ENCODE measurements at regions not wholly inside any gene's neighbourhood (a gene's known extent, or its start where the extent isn't known, plus 50 kb on each side); places are given as distances from the start of the nearest gene placed in this dataset.

DNA sequence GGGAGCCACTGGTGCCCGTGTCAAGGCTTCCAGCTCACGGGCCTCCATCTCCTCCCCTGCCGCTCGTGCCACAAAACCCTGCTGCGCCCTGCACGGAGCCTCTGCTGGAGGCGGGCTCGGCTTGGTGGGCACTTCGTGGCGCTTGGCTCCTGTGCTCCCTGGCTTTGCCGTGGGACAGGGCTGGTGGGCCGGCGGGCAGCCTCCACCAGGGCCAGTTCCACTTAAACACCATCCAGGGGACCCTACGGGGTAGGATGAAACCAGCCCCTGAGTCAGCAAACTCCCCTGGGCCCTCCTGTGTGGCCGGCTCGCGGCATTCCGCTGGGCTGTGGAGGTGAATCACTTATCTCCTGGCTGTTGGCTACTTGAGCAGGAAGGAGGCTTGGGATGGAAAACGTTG lies 1304.6 kb downstream of the BRD1 start:
- Histone ChIP-seq H3K9me2 (replicated peaks; ENCODE audit: insufficient read depth, low read length) (no peaks in the 10 kb centered on the region), H3K4me3 (ENCODE audit: insufficient read depth, low read length, poor library complexity, severe bottlenecking) (no peak overlapping the region), H3K4me2 (ENCODE audit: low read depth, low read length, poor library complexity, severe bottlenecking) (no peak overlapping the region), H3K79me2 (ENCODE audit: insufficient read depth, low read length) (no peaks in the 10 kb centered on the region), H3K9ac (ENCODE audit: low read length) (no peak overlapping the region), H3K27me3 (ENCODE audit: low read length) (no peaks in the 10 kb centered on the region), H2AFZ (ENCODE audit: low read depth, low read length, severe bottlenecking) (no peak overlapping the region), H3K9me3 (ENCODE audit: insufficient read depth, low read length) (no peaks in the 10 kb centered on the region), H4K20me1 (ENCODE audit: low read depth, low read length) (no peaks in the 10 kb centered on the region), H3F3A (ENCODE audit: insufficient read depth) (no peaks in the 10 kb centered on the region), H3K27ac (ENCODE audit: low read depth, low read length) (no peak overlapping the region), H3K36me3 (ENCODE audit: low read length) (no peaks in the 10 kb centered on the region)
- no peak for TF ChIP-seq EZH2phosphoT487 (conservative IDR thresholded peaks at IDR 0.05; ENCODE audit: low read length)
- TF ChIP-seq, protein P1, sequence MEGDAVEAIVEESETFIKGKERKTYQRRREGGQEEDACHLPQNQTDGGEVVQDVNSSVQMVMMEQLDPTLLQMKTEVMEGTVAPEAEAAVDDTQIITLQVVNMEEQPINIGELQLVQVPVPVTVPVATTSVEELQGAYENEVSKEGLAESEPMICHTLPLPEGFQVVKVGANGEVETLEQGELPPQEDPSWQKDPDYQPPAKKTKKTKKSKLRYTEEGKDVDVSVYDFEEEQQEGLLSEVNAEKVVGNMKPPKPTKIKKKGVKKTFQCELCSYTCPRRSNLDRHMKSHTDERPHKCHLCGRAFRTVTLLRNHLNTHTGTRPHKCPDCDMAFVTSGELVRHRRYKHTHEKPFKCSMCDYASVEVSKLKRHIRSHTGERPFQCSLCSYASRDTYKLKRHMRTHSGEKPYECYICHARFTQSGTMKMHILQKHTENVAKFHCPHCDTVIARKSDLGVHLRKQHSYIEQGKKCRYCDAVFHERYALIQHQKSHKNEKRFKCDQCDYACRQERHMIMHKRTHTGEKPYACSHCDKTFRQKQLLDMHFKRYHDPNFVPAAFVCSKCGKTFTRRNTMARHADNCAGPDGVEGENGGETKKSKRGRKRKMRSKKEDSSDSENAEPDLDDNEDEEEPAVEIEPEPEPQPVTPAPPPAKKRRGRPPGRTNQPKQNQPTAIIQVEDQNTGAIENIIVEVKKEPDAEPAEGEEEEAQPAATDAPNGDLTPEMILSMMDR (IDR thresholded peaks at IDR 0.05; ENCODE audit: insufficient read depth, low read length, poor library complexity, severe bottlenecking) = no peak

DNA sequence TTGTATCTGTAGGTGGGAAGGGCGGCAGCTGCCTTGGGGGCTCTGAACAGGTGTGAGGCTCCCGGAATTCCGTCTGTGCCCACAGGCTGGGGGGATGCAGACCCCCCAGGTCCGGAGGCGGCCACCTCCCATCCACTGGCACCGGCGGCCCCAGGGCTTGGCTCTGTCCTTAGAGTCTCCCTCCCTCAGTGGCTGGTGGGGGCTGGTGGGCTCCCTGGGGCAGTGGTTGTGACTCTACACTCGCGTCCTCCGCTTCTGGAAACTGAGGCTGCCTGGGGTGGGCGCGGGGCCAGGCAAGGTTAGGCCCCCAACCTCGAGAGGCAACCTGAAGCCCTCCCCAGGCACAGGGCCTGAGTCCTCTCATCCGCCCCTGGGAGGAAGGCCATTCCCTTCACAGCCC lies 1305.4 kb downstream of the BRD1 start:
- Histone ChIP-seq H3K27me3 (ENCODE audit: low read length) (no peaks in the 10 kb centered on the region), H3K4me2 (ENCODE audit: low read depth, low read length, poor library complexity, severe bottlenecking) (no peak overlapping the region), H3F3A (ENCODE audit: insufficient read depth) (no peaks in the 10 kb centered on the region), H3K36me3 (ENCODE audit: low read length) (no peaks in the 10 kb centered on the region), H3K79me2 (ENCODE audit: insufficient read depth, low read length) (no peaks in the 10 kb centered on the region), H3K27ac (ENCODE audit: low read depth, low read length) (no peak overlapping the region), H3K4me3 (ENCODE audit: insufficient read depth, low read length, poor library complexity, severe bottlenecking) (no peak overlapping the region), H2AFZ (ENCODE audit: low read depth, low read length, severe bottlenecking) (no peak overlapping the region), H3K9me2 (replicated peaks; ENCODE audit: insufficient read depth, low read length) (no peaks in the 10 kb centered on the region), H4K20me1 (ENCODE audit: low read depth, low read length) (no peaks in the 10 kb centered on the region), H3K9me3 (ENCODE audit: insufficient read depth, low read length) (no peaks in the 10 kb centered on the region), H3K9ac (ENCODE audit: low read length) (no peak overlapping the region)
- TF ChIP-seq EZH2phosphoT487 (conservative IDR thresholded peaks at IDR 0.05; ENCODE audit: low read length) = no peak
- TF ChIP-seq, protein P1 (IDR thresholded peaks at IDR 0.05; ENCODE audit: insufficient read depth, low read length, poor library complexity, severe bottlenecking) = no peak

DNA sequence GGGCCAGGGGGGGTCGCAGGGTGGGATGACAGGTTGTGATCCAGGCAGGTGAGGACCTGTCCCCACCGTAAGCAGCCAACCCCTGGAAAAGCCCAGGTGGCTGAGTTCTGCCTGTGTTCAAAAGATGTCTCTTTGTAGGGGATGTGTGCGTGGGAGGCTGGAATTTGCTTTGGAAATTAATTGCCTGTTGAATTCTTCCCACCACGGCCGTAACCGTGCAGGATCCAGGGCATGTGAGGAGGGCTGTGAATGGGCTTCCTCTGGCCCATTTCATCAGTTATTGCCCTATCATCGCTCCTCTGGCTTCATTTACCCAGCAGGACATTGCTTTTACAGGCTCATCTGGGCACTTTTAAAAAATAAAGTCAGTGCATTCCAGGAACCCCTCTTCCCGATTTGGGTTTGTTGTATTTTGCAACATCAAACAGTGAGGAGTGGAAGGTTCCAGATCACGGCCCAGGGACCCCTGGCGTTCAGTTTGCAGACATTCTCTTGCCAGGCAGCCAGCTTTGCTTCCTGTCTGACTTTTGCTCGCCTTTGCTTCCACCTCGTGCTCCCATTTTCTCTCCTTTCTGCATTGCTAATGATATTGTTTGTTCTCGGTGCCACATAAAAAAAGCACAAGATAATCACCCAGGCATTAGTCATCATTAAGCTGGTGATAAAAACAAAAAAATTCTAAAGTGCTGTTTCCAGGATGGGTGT lies 1306.6 kb downstream of the BRD1 start:
- Histone ChIP-seq H3K9me3 (ENCODE audit: insufficient read depth, low read length) (no peaks in the 10 kb centered on the region), H3K9me2 (replicated peaks; ENCODE audit: insufficient read depth, low read length) (no peaks in the 10 kb centered on the region), H2AFZ (ENCODE audit: low read depth, low read length, severe bottlenecking) (no peak overlapping the region), H3K27ac (ENCODE audit: low read depth, low read length) (no peak overlapping the region), H3K36me3 (ENCODE audit: low read length) (no peaks in the 10 kb centered on the region), H3K9ac (ENCODE audit: low read length) (no peak overlapping the region), H4K20me1 (ENCODE audit: low read depth, low read length) (no peaks in the 10 kb centered on the region), H3F3A (ENCODE audit: insufficient read depth) (no peaks in the 10 kb centered on the region), H3K79me2 (ENCODE audit: insufficient read depth, low read length) (no peaks in the 10 kb centered on the region), H3K4me3 (ENCODE audit: insufficient read depth, low read length, poor library complexity, severe bottlenecking) (no peak overlapping the region), H3K4me2 (ENCODE audit: low read depth, low read length, poor library complexity, severe bottlenecking) (no peak overlapping the region), H3K27me3 (ENCODE audit: low read length) (no peaks in the 10 kb centered on the region)
- TF ChIP-seq, protein P1 (IDR thresholded peaks at IDR 0.05; ENCODE audit: insufficient read depth, low read length, poor library complexity, severe bottlenecking) = no peak
- TF ChIP-seq EZH2phosphoT487 (conservative IDR thresholded peaks at IDR 0.05; ENCODE audit: low read length) = no peak
